ENCODE measurements at regions not wholly inside any gene's neighbourhood (a gene's known extent, or its start where the extent isn't known, plus 50 kb on each side); places are given as distances from the start of the nearest gene placed in this dataset.

GRCh38 chr12:46436747-46437146 is 64.2 kb upstream of the SLC38A2 start:
- TF ChIP-seq CTCF (IDR thresholded peaks at IDR 0.05) (no peak), POLR2A (IDR thresholded peaks at IDR 0.05) (no peak)
